Ureter (tissue), 1 donor: ENCODE measurements at regions not wholly inside any gene's neighbourhood (a gene's known extent, or its start where the extent isn't known, plus 50 kb on each side); places are given as distances from the start of the nearest gene placed in this dataset.

ENCODE experiments used
- DNase-seq: peaks from one replicate; pipeline ENCODE4 v3.0.0-alpha.2; 2020; ENCODE audit warnings: low spot score
- donor health status: DM: yes; HTN: yes; CAD: no.

GRCh38 chr16:62089715-62090114, 53.5 kb upstream of the CDH8 start:
- no peak for DNase-seq

- no peak for DNase-seq
Observed at GRCh38 chr16:62088731-62089410, 52.6 kb upstream of the CDH8 start.
